NCI-H82 treated with DMSO at 0.1 percent for 48 hours (cell line): ENCODE measurements at regions not wholly inside any gene's neighbourhood (a gene's known extent, or its start where the extent isn't known, plus 50 kb on each side); places are given as distances from the start of the nearest gene placed in this dataset.
"Not testable (repeated sequence)": the region's sequence is repeated elsewhere in the genome, so short reads cannot be mapped to it uniquely, and the experiment has no call there.

Experiments used
- DNase-seq: peaks from one replicate; lab custom pipeline; 2025; ENCODE audit not compliant: unreplicated experiment; lab: John Stamatoyannopoulos, UW

DNA sequence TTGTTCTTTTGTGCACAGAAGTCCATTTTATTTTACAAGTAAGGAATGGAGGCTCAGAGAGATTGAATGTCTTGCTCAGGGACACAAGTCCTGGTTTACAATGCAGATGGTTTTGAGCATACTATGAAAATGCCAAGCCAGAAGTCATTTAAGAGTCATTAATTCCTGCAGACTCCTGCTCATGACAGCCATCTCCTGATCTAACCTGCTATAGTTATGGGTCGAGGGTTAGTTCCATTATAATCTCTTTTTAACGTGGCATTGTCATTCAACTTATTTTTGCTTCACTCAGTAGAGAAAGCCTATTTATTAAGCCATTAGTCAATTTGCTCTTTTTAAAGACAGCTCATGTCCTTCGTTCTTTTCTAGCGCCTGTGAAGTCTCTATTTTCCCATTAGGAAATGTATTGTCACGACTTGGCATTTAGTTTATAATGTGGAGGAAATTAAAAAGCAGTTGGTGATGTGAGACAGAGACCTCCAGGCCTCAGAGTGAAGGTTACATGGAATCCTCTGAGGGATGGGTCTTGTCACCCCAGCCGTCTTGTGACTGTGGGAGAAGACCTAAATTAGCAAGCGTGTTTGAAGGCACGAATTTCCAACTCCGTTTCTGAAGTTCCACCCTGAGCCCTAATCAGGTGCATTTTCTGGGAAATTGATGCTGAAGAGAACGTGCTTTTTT lies 84.1 kb downstream of the ACTBL2 start:
- DNase-seq: no peak

DNA sequence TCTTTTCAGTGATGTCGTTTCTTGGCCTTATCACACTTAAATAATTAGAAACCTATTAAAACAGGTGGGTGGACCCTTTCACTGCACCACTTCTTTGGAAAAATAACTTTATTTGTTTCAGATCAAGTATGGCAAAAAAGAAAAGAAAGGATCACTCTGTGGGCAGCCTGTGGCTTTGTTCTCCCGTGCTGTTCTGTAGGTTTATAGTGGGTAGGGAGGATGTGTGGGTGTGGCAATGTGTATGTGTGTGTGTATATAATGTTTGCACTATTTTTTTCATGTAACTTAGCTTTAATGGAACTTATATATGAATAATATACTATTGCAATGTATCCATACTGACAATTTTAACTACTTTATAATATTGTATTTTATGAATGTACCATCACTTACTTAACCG lies 85.9 kb downstream of the ACTBL2 start:
- no peak for DNase-seq

DNA sequence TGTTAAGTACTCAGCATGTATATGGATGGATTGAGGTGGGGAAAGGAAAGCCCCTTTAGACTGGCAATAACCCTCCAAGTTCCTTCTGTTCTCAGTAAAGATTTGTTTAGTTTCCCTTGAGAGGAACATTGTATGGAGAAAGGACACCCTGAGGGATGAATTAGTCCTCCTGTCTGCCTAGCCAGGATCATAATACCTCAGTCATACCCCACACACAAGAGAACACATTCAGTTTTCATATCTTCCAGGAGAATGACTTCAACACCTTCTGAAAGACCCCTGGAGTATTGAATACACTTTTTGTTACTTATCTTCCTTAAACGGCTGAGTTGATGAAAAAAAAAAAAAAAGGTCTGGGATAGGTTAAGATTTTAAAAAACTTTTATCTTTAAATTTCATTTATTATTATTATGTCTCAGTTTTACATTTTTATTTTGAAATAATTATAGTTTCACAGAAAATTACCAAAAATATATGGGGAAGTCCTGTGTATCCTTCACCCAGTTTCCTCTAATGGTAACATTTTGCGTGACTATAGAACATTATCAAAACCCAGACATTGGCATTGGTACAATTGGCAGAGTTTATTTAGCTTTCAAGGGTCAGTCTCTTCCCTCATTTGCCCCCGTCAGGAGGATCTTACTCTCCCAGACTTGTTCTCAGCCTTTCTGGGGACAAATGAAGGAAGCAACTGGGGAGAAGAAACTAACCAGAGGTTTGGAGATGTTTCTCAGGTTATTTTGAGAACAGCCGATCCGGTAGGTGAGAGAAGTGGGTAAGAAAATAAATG lies 88.0 kb downstream of the ACTBL2 start:
- DNase-seq: no peak

DNA sequence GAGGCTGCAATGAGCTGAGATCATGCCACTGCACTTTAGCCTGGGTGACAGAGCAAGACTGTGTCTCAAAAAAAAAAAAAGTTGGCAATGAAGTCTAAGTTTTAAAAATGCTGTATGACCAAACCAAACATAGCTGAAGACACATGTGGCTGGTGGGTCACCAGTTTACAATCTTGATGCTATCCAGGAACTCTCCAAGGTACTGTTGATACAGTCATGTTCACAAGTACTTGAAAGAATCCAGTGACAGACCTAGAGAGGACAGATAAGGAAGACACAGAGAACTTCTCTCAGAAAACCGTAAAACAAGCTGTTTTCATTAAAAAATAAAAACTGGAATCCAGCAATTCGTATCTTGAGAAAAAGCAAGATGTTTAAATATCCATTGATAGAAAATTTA lies 95.7 kb downstream of the ACTBL2 start:
- no peak for DNase-seq

DNA sequence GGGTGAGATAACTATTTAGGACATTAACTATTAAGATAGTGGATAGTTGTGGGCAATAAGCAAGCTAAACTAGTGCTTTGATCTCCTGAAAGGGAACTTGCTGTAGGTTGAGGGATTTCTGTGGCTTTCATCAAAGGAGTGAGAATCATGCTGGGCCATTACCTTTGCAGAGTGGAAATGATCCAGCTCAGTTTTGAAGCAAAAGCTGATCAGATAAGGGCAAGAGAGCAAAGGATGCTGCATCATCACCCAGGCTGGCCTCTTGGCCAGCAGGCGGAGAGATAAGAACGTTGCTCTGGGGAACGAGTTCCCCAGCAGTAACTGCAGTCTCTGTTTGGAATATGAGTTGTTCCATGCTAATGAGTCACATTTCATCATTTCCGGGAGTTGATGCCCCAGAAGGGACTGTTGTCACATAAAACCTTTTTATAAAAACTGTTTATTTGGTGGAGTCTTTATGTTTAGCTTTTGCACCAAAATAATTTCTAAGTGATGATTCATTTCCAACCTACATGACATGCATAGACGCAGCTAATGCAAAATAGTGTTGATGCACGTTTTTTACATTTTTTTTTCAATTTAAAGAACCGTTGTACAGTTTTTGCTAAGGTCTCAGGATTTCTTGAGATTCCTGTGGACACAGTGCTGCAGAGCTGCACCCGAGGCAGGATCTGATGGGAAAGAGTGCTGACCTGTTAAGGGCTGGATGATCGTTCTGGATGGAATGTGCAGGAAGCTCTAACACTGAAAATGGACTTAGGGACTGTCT lies 99.3 kb downstream of the ACTBL2 start:
- no peak for DNase-seq

DNA sequence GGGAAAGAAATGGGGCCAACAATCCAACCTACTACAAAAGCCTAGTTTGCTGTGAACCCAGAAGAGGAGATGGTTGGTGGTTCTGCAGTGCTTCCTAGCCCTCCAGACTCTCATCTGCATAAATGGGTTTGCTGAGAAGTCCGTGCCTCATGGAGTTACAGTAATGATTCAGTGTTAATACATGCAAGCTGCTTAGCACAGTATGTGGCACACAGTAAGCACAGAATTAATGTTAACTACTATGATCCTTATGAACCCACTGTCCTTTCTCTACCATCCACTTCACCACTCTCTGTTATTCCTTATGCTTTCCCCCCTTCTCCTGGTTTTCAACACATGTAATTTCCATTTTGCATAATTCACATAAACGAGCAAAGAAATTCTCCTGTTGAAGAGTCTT lies 100.0 kb downstream of the ACTBL2 start:
- no peak for DNase-seq

DNA sequence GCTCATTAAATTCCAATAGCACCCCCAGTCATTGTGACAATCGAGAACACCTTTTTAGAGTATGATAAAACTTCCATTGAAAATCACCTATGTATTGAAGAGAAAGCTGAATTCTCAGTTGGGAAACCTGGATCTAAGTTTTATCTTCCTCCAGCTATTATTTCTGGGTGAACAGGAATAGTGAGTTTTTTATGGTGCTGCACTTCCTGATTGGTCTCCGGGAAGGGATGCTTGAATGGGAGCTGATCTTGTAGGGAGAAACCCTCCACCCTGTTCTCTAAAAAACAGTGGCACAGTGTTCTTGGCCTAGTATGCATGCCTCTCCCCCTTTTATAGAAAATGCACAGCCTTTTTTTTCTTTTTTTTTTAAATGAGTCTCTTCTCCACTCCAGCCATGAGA lies 112.2 kb downstream of the ACTBL2 start:
- DNase-seq: no peak

DNA sequence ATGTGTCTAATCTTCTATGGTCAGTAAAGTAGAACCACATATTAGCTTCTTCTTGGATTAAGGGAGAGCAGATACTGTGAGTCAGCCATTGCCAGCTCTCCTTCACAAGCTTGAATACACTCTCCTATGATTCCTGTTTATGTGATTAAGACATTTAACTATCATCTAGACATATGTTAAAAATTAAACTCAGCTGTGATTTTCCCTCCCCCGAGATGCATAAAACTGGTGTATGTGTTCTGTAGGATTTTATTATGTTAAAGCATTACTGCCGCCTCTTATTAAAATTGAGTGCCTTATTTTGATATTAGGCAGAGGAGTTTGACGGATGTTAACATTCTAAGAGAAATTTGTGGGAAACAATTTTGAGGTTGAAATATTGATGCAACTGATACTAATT lies 114.6 kb downstream of the ACTBL2 start:
- no peak for DNase-seq

DNA sequence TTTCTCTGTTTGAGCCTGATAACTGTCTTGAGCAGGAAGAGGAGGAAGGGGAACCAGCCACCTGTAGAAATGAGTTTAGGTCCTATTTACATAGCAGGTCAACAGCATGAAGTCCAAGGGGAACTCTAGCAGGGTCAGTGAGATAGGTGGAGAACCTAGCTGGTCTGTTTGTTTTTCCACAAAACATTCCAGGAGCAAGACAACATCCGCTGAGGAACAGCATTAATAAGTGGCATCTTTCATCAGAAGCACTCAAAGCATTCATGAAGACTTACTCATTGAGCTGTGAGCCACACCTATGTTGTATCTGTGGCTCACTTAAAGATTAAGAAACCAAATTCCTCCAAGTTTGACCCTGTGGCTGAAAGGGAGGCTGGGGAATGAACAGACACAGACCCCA lies 115.9 kb downstream of the ACTBL2 start:
- no peak for DNase-seq

DNA sequence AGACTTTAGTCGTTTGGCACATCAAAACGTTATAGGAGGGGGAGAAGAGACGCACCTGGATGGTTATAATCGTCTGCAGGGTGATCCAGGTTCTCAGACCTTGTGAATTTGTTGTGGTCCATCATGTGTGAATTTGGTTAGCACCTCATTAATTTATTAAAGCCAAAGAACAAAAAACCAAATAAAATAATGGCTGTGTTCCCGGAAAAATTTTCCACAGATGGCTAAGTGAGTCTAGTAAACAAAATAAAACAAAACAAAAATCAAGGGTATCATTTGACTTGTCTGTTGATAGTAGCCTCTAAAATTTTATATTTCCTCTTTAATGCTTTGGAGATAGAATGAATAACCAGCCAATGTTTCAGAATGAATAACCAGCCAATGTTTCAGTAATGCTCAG lies 119.7 kb downstream of the ACTBL2 start:
- no peak for DNase-seq

DNA sequence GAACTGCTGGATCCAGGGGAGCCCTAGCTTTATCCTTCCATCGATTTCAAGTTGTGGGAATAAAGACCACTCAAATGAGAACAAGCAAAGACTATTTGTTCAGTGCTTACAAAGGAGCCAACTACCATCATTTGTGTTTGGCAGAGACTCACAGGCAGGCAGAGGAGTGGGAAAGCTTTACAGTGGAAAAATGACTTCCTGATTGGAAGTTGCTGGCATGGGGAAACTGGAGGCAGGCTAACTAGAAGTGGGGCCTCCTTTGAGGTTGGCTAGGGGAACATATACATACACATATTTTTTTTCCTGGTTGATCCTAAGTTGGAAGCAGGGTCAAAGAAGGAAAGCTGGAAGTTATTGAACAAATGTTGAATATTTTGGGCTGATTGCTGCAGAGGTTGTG lies 121.7 kb downstream of the ACTBL2 start:
- no peak for DNase-seq

DNA sequence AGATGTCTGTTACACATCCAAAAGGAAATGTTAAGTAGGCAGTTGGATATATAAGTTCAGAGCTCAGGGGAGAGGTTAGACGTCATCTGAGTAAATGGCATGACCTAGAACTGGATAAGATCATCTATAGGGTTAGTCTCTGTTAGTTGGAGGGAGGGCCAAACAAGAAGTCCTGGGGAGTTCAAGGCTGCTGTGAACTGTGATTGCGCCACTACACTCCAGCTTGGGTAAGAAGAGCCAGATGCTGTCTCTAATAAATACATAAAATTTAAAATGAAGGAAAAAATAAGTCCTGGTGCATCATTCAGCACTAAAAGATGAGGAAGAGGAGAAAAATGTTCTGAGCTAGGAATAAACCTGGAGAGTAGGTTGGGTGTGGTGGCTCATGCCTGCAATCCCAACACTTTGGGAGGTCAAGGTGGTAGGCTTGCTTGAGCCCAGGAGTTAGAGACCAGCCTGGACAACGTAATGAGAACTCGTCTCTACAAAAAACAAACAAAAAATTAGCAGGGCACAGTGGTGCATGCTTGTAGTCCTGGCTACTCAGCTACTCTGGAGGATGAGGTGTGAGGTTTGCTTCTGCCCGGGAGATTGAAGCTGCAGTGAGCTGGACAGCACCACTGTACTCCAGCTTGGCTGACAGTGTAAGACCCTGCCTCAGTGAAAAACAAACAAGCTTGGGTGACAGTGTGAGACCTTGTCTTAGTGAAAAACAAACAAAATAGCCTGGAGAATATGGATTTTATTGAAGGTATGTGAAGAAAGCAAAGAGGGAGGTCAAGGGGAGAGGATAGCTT lies 123.6 kb downstream of the ACTBL2 start:
- no peak for DNase-seq

DNA sequence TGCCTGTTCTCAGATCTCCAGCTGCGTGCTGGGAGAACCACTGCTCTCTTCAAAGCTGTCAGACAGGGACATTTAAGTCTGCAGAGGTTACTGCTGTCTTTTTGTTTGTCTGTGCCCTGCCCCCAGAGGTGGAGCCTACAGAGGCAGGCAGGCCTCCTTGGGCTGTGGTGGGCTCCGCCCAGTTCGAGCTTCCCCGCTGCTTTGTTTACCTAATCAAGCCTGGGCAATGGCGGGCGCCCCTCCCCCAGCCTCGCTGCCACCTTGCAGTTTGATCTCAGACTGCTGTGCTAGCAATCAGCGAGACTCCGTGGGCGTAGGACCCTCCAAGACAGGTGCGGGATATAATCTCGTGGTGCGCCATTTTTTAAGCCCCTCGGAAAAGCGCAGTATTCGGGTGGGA lies 125.8 kb downstream of the ACTBL2 start:
- not testable (repeated sequence) for DNase-seq

DNA sequence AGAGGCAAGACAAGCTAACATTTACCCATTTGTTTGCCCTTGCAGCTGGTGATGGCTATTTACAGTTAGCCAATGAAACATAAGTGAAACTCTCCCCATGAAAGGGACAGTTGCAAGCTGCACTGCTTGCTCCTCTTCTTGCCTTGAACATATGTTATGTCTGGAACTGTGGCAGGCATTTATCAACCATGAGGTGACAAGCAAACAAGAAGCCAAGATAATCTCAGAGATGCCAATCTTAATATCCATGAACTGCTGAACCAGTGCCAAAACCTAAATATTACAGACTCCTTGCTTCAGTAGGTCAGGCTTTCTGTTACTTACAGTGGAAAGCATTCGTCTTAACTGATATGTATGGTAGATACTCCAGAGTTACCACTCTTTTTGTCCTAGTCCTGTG lies 133.4 kb downstream of the ACTBL2 start:
- peak; percentile 33 for DNase-seq

DNA sequence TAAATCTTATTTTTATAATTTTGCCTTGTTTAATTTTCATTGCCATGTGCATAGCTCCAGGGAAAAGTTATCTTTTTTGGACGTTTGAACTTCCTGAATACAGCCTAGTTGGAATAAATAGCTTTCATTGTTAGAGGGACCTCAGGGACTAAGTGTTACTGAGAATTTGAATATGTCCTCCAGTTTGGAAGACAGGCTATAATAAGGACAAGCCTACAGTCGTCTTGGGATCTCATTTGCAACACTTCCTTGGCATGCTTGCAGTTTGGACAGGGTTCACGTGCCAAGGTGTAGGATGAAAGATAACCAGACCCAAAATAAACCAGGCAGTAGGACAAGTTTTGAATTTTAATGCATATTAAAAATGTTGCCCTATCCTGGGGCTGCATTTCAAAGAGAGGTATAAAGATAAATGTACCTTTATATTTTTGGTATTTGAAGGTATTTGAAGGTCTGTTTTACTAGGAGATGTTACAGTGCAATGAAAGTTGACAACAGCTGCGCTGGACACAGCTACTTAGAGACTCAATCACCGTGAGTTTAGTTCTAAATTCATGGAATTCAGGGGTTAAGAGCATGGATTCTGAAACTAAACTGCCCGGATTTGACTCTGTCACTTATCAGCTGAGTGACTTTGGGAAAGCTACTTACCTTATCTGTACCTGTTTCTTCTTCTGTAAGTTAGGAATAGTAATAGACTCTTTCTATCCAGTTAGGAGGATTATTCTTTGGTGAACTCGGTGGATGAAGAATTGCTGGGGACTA lies 134.1 kb downstream of the ACTBL2 start:
- DNase-seq: peak; percentile 33

DNA sequence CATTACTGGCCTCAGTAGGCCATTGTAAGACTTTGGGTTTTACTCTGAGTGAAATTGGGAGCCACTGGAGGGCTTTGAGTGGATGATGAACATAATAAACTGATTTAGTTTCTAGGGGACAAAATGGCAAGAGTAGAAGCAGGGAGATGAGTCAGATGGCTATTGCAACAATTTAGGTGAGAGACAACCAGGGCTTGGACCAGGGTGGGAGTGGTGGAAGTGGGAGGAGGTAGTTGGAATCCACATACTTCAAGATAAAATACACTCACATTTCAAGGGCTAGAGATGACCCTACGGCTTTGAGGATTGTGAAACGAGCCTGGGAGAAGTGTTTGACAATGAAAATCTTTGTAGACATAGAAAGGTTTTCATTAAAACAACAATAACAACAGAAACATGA lies 136.3 kb downstream of the ACTBL2 start:
- no peak for DNase-seq

DNA sequence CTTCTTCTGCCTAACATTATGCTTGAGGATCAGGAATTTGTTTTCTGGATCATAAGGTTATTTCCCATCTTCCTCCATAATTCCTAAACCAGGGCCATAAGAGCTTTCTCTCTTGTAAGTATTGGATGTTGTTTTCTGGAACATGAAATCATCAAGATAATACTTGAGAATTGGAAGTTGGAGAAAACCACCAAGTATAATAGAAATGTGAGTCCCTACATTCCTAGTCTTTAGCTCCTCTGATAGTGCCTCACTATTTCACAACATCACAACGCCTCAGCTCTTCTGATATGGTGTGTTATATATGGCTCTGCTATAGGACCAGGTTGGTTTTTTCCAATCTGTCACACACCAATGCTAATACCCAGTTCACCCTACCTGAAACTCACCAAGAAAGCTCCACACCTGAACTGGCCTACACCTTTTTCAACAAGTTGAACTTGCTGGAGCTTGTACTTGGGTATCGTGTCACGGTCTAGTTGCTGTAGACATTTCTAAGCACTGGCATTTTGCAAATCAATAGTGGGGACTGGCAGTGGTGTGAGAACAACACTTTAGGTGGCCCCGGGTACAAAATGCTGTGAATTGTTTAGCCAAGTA lies 141.1 kb downstream of the ACTBL2 start:
- DNase-seq: no peak

DNA sequence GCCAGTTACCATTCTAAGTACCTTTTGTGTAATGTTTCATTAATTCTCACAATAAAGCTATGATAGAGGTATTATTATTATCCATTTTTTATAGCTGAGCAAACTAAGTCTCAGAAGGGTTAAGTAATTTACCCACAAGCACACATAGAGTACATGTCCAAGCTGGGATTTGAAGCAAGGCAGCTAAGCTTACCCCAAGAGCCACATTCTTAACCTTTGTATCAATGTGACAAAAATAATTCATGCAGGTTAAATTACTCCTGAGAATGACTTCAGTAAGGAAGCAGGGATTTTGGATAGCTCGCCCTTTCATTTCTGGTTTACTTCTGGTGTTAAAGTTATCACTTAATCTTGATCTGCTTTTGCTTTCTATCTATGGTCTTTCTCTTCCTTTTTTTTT lies 141.9 kb downstream of the ACTBL2 start:
- DNase-seq: no peak

DNA sequence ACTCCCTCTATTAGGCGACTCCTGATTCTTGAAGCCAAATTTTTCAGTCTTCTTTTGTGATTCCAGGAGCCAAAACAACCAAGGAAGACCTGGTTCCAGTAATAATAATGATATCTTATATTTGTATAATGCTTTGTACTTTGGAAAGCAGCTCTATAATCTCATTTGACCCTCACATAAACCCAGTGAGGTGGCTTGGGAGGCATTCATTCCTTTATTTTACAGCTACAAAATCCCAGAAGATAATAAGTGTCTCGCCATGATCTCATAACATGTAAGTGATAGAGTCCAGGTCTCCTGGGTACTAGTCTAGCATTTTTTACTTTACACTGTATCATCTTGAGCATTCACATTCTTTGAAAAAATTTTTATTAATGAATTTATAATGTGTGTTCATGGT lies 143.1 kb downstream of the ACTBL2 start:
- DNase-seq: no peak

DNA sequence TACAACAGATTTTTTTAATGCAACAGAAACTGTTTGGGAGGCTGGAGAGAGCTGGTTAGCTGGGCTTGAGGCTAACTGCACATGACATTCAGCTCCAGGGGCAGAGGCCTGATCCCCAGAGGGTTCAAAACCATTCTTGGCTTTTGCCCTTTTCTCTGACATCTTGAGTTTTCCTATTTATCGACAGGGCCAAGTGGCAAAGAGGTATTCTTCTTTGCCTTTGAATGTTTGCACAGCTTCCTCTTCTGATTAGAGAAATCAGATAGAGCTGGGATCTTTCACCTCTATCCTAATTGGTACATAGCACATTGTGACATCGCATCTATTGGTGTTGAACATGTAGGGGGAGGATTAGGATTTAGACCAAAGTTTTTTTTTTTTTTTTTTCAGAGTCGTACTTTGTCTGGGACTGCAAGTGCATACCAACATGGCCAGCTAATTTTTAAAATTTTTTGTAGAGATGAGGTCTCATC lies 143.7 kb downstream of the ACTBL2 start:
- DNase-seq: no peak
